GM12892 (cell line): ENCODE measurements at regions not wholly inside any gene's neighbourhood (a gene's known extent, or its start where the extent isn't known, plus 50 kb on each side); places are given as distances from the start of the nearest gene placed in this dataset.
"Not testable (repeated sequence)": the region's sequence is repeated elsewhere in the genome, so short reads cannot be mapped to it uniquely, and the experiment has no call there.

Experiments
- DNase-seq: peaks from one replicate; pipeline ENCODE4 v3.0.0; 2011; ENCODE audit not compliant: insufficient read length
- FAIRE-seq: peaks from 2 replicates; lab custom pipeline; 2011; peaks lifted over from hg19 to GRCh38; lab: Jason Lieb, UNC
- POLR2A ChIP-seq: IDR thresholded peaks from 2 replicates; pipeline ENCODE4 v1.6.1; 2011; ENCODE audit warnings: low read depth, low read length, control low read depth
- POLR2AphosphoS5 ChIP-seq: IDR thresholded peaks from 2 replicates; pipeline ENCODE4 v1.6.1; 2011; ENCODE audit warnings: low read depth, low read length, control low read depth
- TAF1 ChIP-seq: IDR thresholded peaks from 2 replicates; pipeline ENCODE4 v1.6.1; 2011; ENCODE audit warnings: low read depth, mild to moderate bottlenecking, control low read depth, low read length, borderline replicate concordance

GRCh38 chr12:91256411-91256810 lies 73.8 kb upstream of the DCN start:
- no peak for FAIRE-seq
- DNase-seq: no peak
- TF ChIP-seq POLR2AphosphoS5: no peak
- no peak for TF ChIP-seq POLR2A
- TF ChIP-seq TAF1: no peak

GRCh38 chr12:91252341-91252740 lies 69.7 kb upstream of the DCN start:
- no peak for TF ChIP-seq TAF1
- TF ChIP-seq POLR2A: no peak
- no peak for TF ChIP-seq POLR2AphosphoS5
- no peak for DNase-seq
- FAIRE-seq: no peak

GRCh38 chr12:91250273-91250665 lies 67.7 kb upstream of the DCN start:
- FAIRE-seq (no peak), DNase-seq (no peak)
- TF ChIP-seq TAF1 (no peak), POLR2AphosphoS5 (no peak), POLR2A (no peak)

GRCh38 chr12:91249518-91250272 lies 67.1 kb upstream of the DCN start:
- no peak for TF ChIP-seq TAF1
- no peak for TF ChIP-seq POLR2AphosphoS5
- no peak for TF ChIP-seq POLR2A
- FAIRE-seq: no peak
- no peak for DNase-seq

- TF ChIP-seq POLR2AphosphoS5 (no peak), POLR2A (no peak), TAF1 (no peak)
- no peak for DNase-seq
- no peak for FAIRE-seq
Measured at GRCh38 chr12:91249054-91249453, 66.4 kb upstream of the DCN start.

GRCh38 chr12:91243177-91243576 lies 60.6 kb upstream of the DCN start:
- FAIRE-seq, DNase-seq: not testable (repeated sequence)

GRCh38 chr12:91241756-91242155 lies 59.1 kb upstream of the DCN start:
- TF ChIP-seq POLR2A: no peak
- no peak for TF ChIP-seq TAF1
- no peak for TF ChIP-seq POLR2AphosphoS5
- FAIRE-seq: no peak
- DNase-seq: no peak

- no peak for DNase-seq
- FAIRE-seq: no peak
- no peak for TF ChIP-seq POLR2A
- no peak for TF ChIP-seq POLR2AphosphoS5
- no peak for TF ChIP-seq TAF1
Measured at GRCh38 chr12:91240386-91241095, 57.9 kb upstream of the DCN start.

- DNase-seq: no peak
- FAIRE-seq: no peak
- TF ChIP-seq POLR2AphosphoS5: no peak
Measured at GRCh38 chr12:91239481-91239880, 56.9 kb upstream of the DCN start.
